ENCODE measurements at regions not wholly inside any gene's neighbourhood (a gene's known extent, or its start where the extent isn't known, plus 50 kb on each side); places are given as distances from the start of the nearest gene placed in this dataset.

DNA sequence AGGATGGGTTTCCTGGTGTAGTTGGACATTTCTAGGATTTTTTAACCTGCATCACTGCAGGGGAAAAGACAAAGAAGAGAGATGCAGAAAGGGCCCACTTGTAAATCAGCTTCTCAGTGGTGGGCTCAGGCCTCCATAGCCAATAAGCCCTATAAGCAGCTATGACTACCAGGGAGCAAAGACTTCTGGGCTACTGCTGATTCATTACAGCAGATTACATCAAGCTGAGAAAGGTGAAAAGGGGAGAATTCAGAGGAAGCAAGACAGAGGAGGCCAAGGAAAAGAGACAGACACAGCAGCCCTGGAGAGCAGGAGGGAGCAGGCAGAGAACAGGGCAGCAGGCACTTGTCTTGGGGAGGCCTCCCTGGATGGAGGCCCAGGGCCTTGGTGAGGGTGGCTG is 95.2 kb downstream of the KCNA5 start:
- no peaks in the 10 kb centered on the region for H3K79me2 ChIP-seq (ENCODE audit: insufficient read depth, low read length)
- H3K36me3 ChIP-seq (replicated peaks in 1 of 2; ENCODE audit: control insufficient read depth in 1 of 2, insufficient read depth in 2 of 2, low read length in 2 of 2): no peaks in the 10 kb centered on the region
- H3K4me1 ChIP-seq (ENCODE audit: control insufficient read depth in 1 of 2, insufficient read depth in 2 of 2, low read length in 2 of 2): no peaks in the 10 kb centered on the region
- Mint-ChIP-seq H3K4me3 (no peak overlapping the region), H3K27ac (no peak overlapping the region), H3K36me3 (no peaks in the 10 kb centered on the region), H3K4me1 (no peaks in the 10 kb centered on the region), H3K27me3 (ENCODE audit: low read depth in 3 of 3) (peaks cover 3 to 15% (median 12%) of the 10 kb centered on the region in 3 donors), H3K9me3 (peaks cover 3 to 10% (median 6%) of the 10 kb centered on the region in 7 donors)
- no peaks in the 10 kb centered on the region for H3K27me3 ChIP-seq (ENCODE audit: control insufficient read depth in 2 of 2, insufficient read depth in 2 of 2, low read length in 2 of 2)
- H3K9me3 ChIP-seq (replicated peaks in 1 of 2; ENCODE audit: control insufficient read depth in 1 of 2, insufficient read depth in 1 of 2, low read length in 2 of 2): peaks cover 0 to 12% of the 10 kb centered on the region in 2 donors
- TF ChIP-seq, protein P1, sequence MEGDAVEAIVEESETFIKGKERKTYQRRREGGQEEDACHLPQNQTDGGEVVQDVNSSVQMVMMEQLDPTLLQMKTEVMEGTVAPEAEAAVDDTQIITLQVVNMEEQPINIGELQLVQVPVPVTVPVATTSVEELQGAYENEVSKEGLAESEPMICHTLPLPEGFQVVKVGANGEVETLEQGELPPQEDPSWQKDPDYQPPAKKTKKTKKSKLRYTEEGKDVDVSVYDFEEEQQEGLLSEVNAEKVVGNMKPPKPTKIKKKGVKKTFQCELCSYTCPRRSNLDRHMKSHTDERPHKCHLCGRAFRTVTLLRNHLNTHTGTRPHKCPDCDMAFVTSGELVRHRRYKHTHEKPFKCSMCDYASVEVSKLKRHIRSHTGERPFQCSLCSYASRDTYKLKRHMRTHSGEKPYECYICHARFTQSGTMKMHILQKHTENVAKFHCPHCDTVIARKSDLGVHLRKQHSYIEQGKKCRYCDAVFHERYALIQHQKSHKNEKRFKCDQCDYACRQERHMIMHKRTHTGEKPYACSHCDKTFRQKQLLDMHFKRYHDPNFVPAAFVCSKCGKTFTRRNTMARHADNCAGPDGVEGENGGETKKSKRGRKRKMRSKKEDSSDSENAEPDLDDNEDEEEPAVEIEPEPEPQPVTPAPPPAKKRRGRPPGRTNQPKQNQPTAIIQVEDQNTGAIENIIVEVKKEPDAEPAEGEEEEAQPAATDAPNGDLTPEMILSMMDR (IDR thresholded peaks at IDR 0.05): no peak
- no peak overlapping the region for H3K4me2 ChIP-seq (replicated peaks; ENCODE audit: extremely low read depth, low read length, poor library complexity, severe bottlenecking)
- no peak overlapping the region for H3K9ac ChIP-seq (ENCODE audit: insufficient read depth, low read length, poor library complexity, severe bottlenecking)
- no peak for DNase-seq
- H3K27ac ChIP-seq (ENCODE audit: low read depth in 1 of 2, low read length in 2 of 2): no peak overlapping the region
- intact Hi-C loops (cut with micrococcal nuclease): no loop called here
- H3K4me3 ChIP-seq (replicated peaks in 1 of 3; ENCODE audit: low read depth in 2 of 3, low read length in 3 of 3): no peak overlapping the region
- H4K20me1 ChIP-seq (ENCODE audit: insufficient read depth, low read length): no peaks in the 10 kb centered on the region
- no peak overlapping the region for H2AFZ ChIP-seq (ENCODE audit: insufficient read depth, low read depth, low read length, poor library complexity, severe bottlenecking)

DNA sequence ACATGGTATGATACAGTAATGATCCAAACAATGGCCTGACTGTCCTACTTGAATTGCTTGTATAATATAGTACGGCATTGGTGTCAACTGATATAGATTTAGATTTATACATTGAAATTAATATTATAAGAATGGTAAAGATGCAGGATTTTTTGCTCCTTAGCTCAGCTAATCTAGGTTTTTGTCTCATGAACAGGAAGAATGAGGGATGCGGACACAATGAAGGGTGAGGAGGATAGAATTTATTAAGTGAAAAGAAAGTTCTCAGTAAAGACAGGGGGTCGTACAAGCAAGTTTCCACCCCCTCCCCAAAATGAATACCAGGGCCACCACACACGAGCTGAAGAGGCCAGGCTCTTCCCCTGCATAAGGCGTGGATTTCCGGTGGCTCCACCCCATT is 96.1 kb downstream of the KCNA5 start:
- no peak overlapping the region for H3K4me3 ChIP-seq (replicated peaks in 1 of 3; ENCODE audit: low read depth in 2 of 3, low read length in 3 of 3)
- H4K20me1 ChIP-seq (ENCODE audit: insufficient read depth, low read length): no peaks in the 10 kb centered on the region
- no peaks in the 10 kb centered on the region for H3K36me3 ChIP-seq (replicated peaks in 1 of 2; ENCODE audit: control insufficient read depth in 1 of 2, insufficient read depth in 2 of 2, low read length in 2 of 2)
- DNase-seq: no peak
- H2AFZ ChIP-seq (ENCODE audit: insufficient read depth, low read depth, low read length, poor library complexity, severe bottlenecking): no peak overlapping the region
- H3K9me3 ChIP-seq (replicated peaks in 1 of 2; ENCODE audit: control insufficient read depth in 1 of 2, insufficient read depth in 1 of 2, low read length in 2 of 2): peaks cover 0 to 12% of the 10 kb centered on the region in 2 donors
- H3K79me2 ChIP-seq (ENCODE audit: insufficient read depth, low read length): no peaks in the 10 kb centered on the region
- no peaks in the 10 kb centered on the region for H3K4me1 ChIP-seq (ENCODE audit: control insufficient read depth in 1 of 2, insufficient read depth in 2 of 2, low read length in 2 of 2)
- TF ChIP-seq, protein P1 (IDR thresholded peaks at IDR 0.05): no peak
- 93% methylated on average over 3 of the region's 6 CpGs for WGBS (ENCODE audit: insufficient coverage)
- Mint-ChIP-seq H3K4me3 (no peak overlapping the region), H3K36me3 (no peaks in the 10 kb centered on the region), H3K4me1 (no peaks in the 10 kb centered on the region), H3K27ac (no peak overlapping the region), H3K27me3 (ENCODE audit: low read depth in 3 of 3) (peaks cover 1 to 12% (median 11%) of the 10 kb centered on the region in 3 donors), H3K9me3 (peaks cover 3 to 10% (median 6%) of the 10 kb centered on the region in 7 donors)
- H3K27ac ChIP-seq (ENCODE audit: low read depth in 1 of 2, low read length in 2 of 2): no peak overlapping the region
- H3K9ac ChIP-seq (ENCODE audit: insufficient read depth, low read length, poor library complexity, severe bottlenecking): no peak overlapping the region
- intact Hi-C loops (cut with micrococcal nuclease): no loop called here
- no peak overlapping the region for H3K4me2 ChIP-seq (replicated peaks; ENCODE audit: extremely low read depth, low read length, poor library complexity, severe bottlenecking)
- no peaks in the 10 kb centered on the region for H3K27me3 ChIP-seq (ENCODE audit: control insufficient read depth in 2 of 2, insufficient read depth in 2 of 2, low read length in 2 of 2)
